Keratinocyte (primary cell): ENCODE measurements at regions not wholly inside any gene's neighbourhood (a gene's known extent, or its start where the extent isn't known, plus 50 kb on each side); places are given as distances from the start of the nearest gene placed in this dataset.

ENCODE experiments used
- DNase-seq: peaks from one replicate; pipeline ENCODE4 v3.0.0-alpha.2; 2011; ENCODE audit warnings: low read depth, missing footprints, low spot score
- FAIRE-seq: peaks from 2 replicates; lab custom pipeline; 2011; peaks lifted over from hg19 to GRCh38; lab: Jason Lieb, UNC
- H2AFZ ChIP-seq: 2 replicates; pipeline ENCODE4 v1.6.0; 2012; ENCODE audit warnings: low read length, control low read depth, inconsistent platforms; ENCODE audit not compliant: control insufficient read depth
- H3K27ac ChIP-seq: 2 replicates; pipeline ENCODE4 v1.5.1; 2011; ENCODE audit warnings: low read length; ENCODE audit not compliant: control insufficient read depth, insufficient read depth
- H3K27me3 ChIP-seq: 3 replicates; pipeline ENCODE4 v1.6.0; 2011; ENCODE audit warnings: low read length; ENCODE audit not compliant: control insufficient read depth, insufficient read depth; ENCODE audit errors: extremely low read depth
- H3K36me3 ChIP-seq, 2 experiments: 2 replicates in 1 of 2; 3 replicates in 1 of 2; pipeline ENCODE4 v1.5.1; 2011; ENCODE audit warnings: low read length in 2 of 2, mild to moderate bottlenecking in 1 of 2; ENCODE audit not compliant: control insufficient read depth in 2 of 2, insufficient read depth in 2 of 2; ENCODE audit errors: extremely low read depth in 1 of 2
- H3K4me1 ChIP-seq: 3 replicates; pipeline ENCODE4 v1.5.1; 2011; ENCODE audit warnings: low read length; ENCODE audit not compliant: control insufficient read depth, insufficient read depth; ENCODE audit errors: extremely low read depth
- H3K4me2 ChIP-seq: 3 replicates; pipeline ENCODE4 v1.6.0; 2011; ENCODE audit warnings: low read depth, low read length; ENCODE audit not compliant: control insufficient read depth, insufficient read depth; ENCODE audit errors: extremely low read depth
- H3K4me3 ChIP-seq, 3 experiments: fragments of 200-600 bp in 1 of 3; sonication (generic) in 1 of 3; 2 replicates in 2 of 3; 3 replicates in 1 of 3; pipeline ENCODE4 v1.5.1; 2011 to 2016; ENCODE audit warnings: low read length in 3 of 3, mild to moderate bottlenecking in 3 of 3, control low read depth in 2 of 3, inconsistent platforms in 1 of 3, low read depth in 1 of 3, mixed read lengths in 1 of 3, mixed run types in 1 of 3, moderate library complexity in 1 of 3; ENCODE audit not compliant: control insufficient read depth in 2 of 3, insufficient read depth in 2 of 3; ENCODE audit errors: extremely low read depth in 1 of 3
- H3K79me2 ChIP-seq: 2 replicates; pipeline ENCODE4 v1.6.0; 2012; ENCODE audit warnings: low read length; ENCODE audit not compliant: control insufficient read depth, insufficient read depth
- H3K9ac ChIP-seq: 3 replicates; pipeline ENCODE4 v1.6.0; 2011; ENCODE audit warnings: low read length; ENCODE audit not compliant: control insufficient read depth, insufficient read depth; ENCODE audit errors: extremely low read depth
- H3K9me1 ChIP-seq: 3 replicates; pipeline ENCODE4 v1.6.0; 2011; ENCODE audit warnings: low read length; ENCODE audit not compliant: control insufficient read depth, insufficient read depth; ENCODE audit errors: extremely low read depth
- H3K9me3 ChIP-seq: 2 replicates; pipeline ENCODE4 v1.5.1; 2012; ENCODE audit warnings: low read depth, low read length; ENCODE audit not compliant: control insufficient read depth
- H4K20me1 ChIP-seq: 3 replicates; pipeline ENCODE4 v1.6.0; 2011; ENCODE audit warnings: low read length; ENCODE audit not compliant: control insufficient read depth, insufficient read depth; ENCODE audit errors: extremely low read depth
- CTCF ChIP-seq, 3 experiments: IDR thresholded peaks in 1 of 3; conservative IDR thresholded peaks in 1 of 3; optimal IDR thresholded peaks in 1 of 3; 2 replicates in 2 of 3; 3 replicates in 1 of 3; pipeline versions ENCODE3 to v1.5.1; 2011; ENCODE audit warnings: low read length in 3 of 3, mild to moderate bottlenecking in 3 of 3, moderate library complexity in 2 of 3, control low read depth in 1 of 3, inconsistent platforms in 1 of 3; ENCODE audit not compliant: insufficient read depth in 2 of 3; ENCODE audit errors: extremely low read depth in 1 of 3
- EZH2 ChIP-seq: IDR thresholded peaks from one replicate; pipeline ENCODE4 v1.6.1; 2012; ENCODE audit warnings: inconsistent platforms, mild to moderate bottlenecking, low read length, moderate library complexity
- dilution Hi-C: fragments of 300-500 bp; cut with MboI; formaldehyde crosslinking; loops from one replicate; pipeline ENCODE4 v1.7.0; 2020; ENCODE audit warnings: low sequenced_read_pairs; ENCODE audit not compliant: extremely low pct_ligation_motif_present

DNA sequence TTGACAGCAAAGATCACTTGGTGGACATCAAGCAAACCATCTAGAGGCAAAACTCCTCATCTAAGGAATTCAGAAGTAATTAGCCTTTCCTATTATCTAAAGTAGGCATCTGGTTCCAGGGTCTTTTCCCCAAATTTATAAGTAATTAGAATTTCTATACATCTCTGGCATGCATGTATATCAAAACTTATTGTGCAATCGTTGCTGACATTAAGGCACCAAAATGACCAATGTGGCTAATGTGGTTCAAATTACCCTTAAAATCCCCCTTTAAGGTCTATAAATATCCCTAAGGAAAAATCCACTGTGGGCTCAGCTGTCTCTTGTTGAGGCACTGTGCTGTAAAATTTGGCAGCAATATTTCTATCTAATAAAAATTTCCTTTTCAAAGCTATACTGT is 695.9 kb upstream of the LRRTM4 start:
- dilution Hi-C loops = no loop called here
- Histone ChIP-seq H3K79me2 (no peaks in the 10 kb centered on the region), H3K36me3 (no peaks in the 10 kb centered on the region), H4K20me1 (no peaks in the 10 kb centered on the region), H3K27ac (no peak overlapping the region), H3K4me3 (no peak overlapping the region), H3K27me3 (no peaks in the 10 kb centered on the region), H3K4me1 (no peaks in the 10 kb centered on the region), H3K9ac (no peak overlapping the region), H3K9me3 (no peaks in the 10 kb centered on the region), H3K9me1 (no peaks in the 10 kb centered on the region), H3K4me2 (no peak overlapping the region), H2AFZ (no peak overlapping the region)
- no peak for DNase-seq
- FAIRE-seq = no peak
- TF ChIP-seq CTCF (optimal IDR thresholded peaks at IDR 0.05 in 1 of 3, IDR thresholded peaks at IDR 0.05 in 1 of 3, conservative IDR thresholded peaks at IDR 0.05 in 1 of 3; ENCODE audit: extremely low read depth in 1 of 3, insufficient read depth in 2 of 3, low read length in 3 of 3) (no peak), EZH2 (no peak)

GRCh38 chr2:78237704-78238103 is 715.5 kb upstream of the LRRTM4 start:
- no peaks in the 10 kb centered on the region for H3K4me1 ChIP-seq
- H3K36me3 ChIP-seq = no peaks in the 10 kb centered on the region
- no peaks in the 10 kb centered on the region for H3K9me3 ChIP-seq
- no peak overlapping the region for H3K4me3 ChIP-seq
- no peaks in the 10 kb centered on the region for H3K79me2 ChIP-seq
- H4K20me1 ChIP-seq = no peaks in the 10 kb centered on the region
- no peaks in the 10 kb centered on the region for H3K27me3 ChIP-seq
- no peak overlapping the region for H3K27ac ChIP-seq
- dilution Hi-C loops = no loop called here
- no peak for TF ChIP-seq EZH2
- TF ChIP-seq CTCF (optimal IDR thresholded peaks at IDR 0.05 in 1 of 3, IDR thresholded peaks at IDR 0.05 in 1 of 3, conservative IDR thresholded peaks at IDR 0.05 in 1 of 3; ENCODE audit: extremely low read depth in 1 of 3, insufficient read depth in 2 of 3, low read length in 3 of 3) = no peak
- H3K4me2 ChIP-seq = no peak overlapping the region
- H3K9ac ChIP-seq = no peak overlapping the region
- FAIRE-seq = no peak
- H2AFZ ChIP-seq = no peak overlapping the region
- no peak for DNase-seq
- H3K9me1 ChIP-seq = no peaks in the 10 kb centered on the region
